K562 (cell line): ENCODE measurements at regions not wholly inside any gene's neighbourhood (a gene's known extent, or its start where the extent isn't known, plus 50 kb on each side); places are given as distances from the start of the nearest gene placed in this dataset.

ENCODE experiments used
- ATAC-seq: fragments of 200-7000 bp; cut with Tn5 transposase; 3 replicates; pipeline ENCODE4 v1.9.1; 2020; ENCODE audit warnings: moderate library complexity
- BruUV-seq: library from RNA; stranded (reverse); fragments of 400-500 nt; replicated peaks from 2 replicates; lab custom pipeline; 2021; lab: Mats Ljungman, UMichigan
- CTCF ChIA-PET: fragments of 300-600 bp; formaldehyde crosslinking; extraction: SDS; loops from one replicate; lab custom pipeline; 2021; ENCODE audit warnings: low intra/inter-chr PET ratio; lab: Yijun Ruan, JAX
- POLR2A ChIA-PET: fragments of 300-600, 350-650 bp; sonication (Branson Sonifier 250); formaldehyde crosslinking; extraction: SDS; loops from one replicate; lab custom pipeline; 2021; ENCODE audit warnings: antibody characterized with exemption, inconsistent platforms; lab: Yijun Ruan, JAX
- DNase-seq, 4 experiments: peaks; one replicate each; pipeline versions ENCODE4 v3.0.0 to v3.0.0-alpha.2; 2011 to 2018; ENCODE audit warnings: low spot score in 3 of 4, mixed read lengths in 3 of 4; ENCODE audit errors: extremely low read depth in 1 of 4
- FAIRE-seq: peaks from 2 replicates; lab custom pipeline; 2011; peaks lifted over from hg19 to GRCh38; lab: Jason Lieb, UNC
- H2AFZ ChIP-seq: 2 replicates; pipeline ENCODE4 v1.6.0; 2011; ENCODE audit warnings: low read depth, low read length, control low read depth, inconsistent platforms
- H3K27ac ChIP-seq: fragments of 200-600 bp; 3 replicates; pipeline ENCODE4 v1.8.0; 2011; ENCODE audit warnings: low read depth, mild to moderate bottlenecking, control low read depth, inconsistent platforms, low read length, moderate library complexity, mixed read lengths; ENCODE audit errors: extremely low read depth
- H3K27me3 ChIP-seq, 2 experiments: fragments of 300-600 bp in 1 of 2; 2 replicates in 1 of 2; 3 replicates in 1 of 2; pipeline versions ENCODE4 v1.6.0 to v1.8.0; 2011; ENCODE audit warnings: inconsistent platforms in 2 of 2, low read length in 2 of 2, mild to moderate bottlenecking in 1 of 2, mixed read lengths in 1 of 2, moderate library complexity in 1 of 2; ENCODE audit not compliant: control insufficient read depth in 2 of 2, insufficient read depth in 2 of 2
- H3K36me3 ChIP-seq: fragments of 300-600 bp; 3 replicates; pipeline ENCODE4 v1.8.0; 2011; ENCODE audit warnings: mild to moderate bottlenecking, low read length, inconsistent platforms; ENCODE audit not compliant: control insufficient read depth, insufficient read depth
- H3K4me1 ChIP-seq, 2 experiments: fragments of 200-600 bp in 1 of 2; replicated peaks in 1 of 2; 2 replicates in 1 of 2; 3 replicates in 1 of 2; pipeline versions ENCODE4 v1.5.1 to v1.8.0; 2011; ENCODE audit warnings: inconsistent platforms in 2 of 2, low read length in 2 of 2, mild to moderate bottlenecking in 1 of 2, mixed read lengths in 1 of 2, moderate library complexity in 1 of 2; ENCODE audit not compliant: control insufficient read depth in 2 of 2, insufficient read depth in 2 of 2
- H3K4me2 ChIP-seq: 2 replicates; pipeline ENCODE4 v1.6.1; 2011; ENCODE audit warnings: low read length, control low read depth, inconsistent platforms, mixed read lengths; ENCODE audit not compliant: insufficient read depth
- H3K4me3 ChIP-seq: fragments of 200-600 bp; sonication (generic), shearing (Covaris generic); 2 replicates; pipeline ENCODE4 v1.5.1; 2016; ENCODE audit warnings: control low read depth, inconsistent platforms
- H3K79me2 ChIP-seq: fragments of 200-600 bp; 3 replicates; pipeline ENCODE4 v1.8.0; 2011; ENCODE audit warnings: low read length, inconsistent platforms; ENCODE audit not compliant: control insufficient read depth, insufficient read depth
- H3K9ac ChIP-seq, 2 experiments: 2 replicates each; pipeline versions ENCODE4 v1.6.0 to v1.6.1; 2011; ENCODE audit warnings: low read depth in 2 of 2, low read length in 2 of 2, control low read depth in 1 of 2, inconsistent platforms in 1 of 2, mild to moderate bottlenecking in 1 of 2, mixed read lengths in 1 of 2; ENCODE audit not compliant: insufficient read depth in 1 of 2
- H3K9me1 ChIP-seq: one replicate; pipeline ENCODE4 v1.6.0; 2011; ENCODE audit warnings: inconsistent platforms, mild to moderate bottlenecking, low read length, moderate library complexity; ENCODE audit not compliant: control insufficient read depth, insufficient read depth
- H3K9me3 ChIP-seq: replicated peaks from 2 replicates; pipeline ENCODE4 v1.5.1; 2011; ENCODE audit warnings: low read depth, low read length, inconsistent platforms; ENCODE audit not compliant: control insufficient read depth, insufficient read depth
- H4K20me1 ChIP-seq: replicated peaks from 2 replicates; pipeline ENCODE4 v1.6.1; 2011; ENCODE audit warnings: low read length, inconsistent platforms, mixed read lengths; ENCODE audit not compliant: control insufficient read depth, insufficient read depth
- ARHGAP35 ChIP-seq: fragments of 450-650 bp; IDR thresholded peaks from 2 replicates; pipeline ENCODE4 v1.6.1; 2018; ENCODE audit not compliant: partially characterized antibody
- ARID3B ChIP-seq: fragments of 250-450 bp; sonication (Bioruptor Pico); IDR thresholded peaks from 2 replicates; pipeline ENCODE4 v1.4.0; 2020; ENCODE audit warnings: borderline replicate concordance
- HNRNPK ChIP-seq: fragments of 200-400 bp; formaldehyde crosslinking; IDR thresholded peaks from one replicate; pipeline ENCODE4 v1.6.1; 2018; ENCODE audit warnings: mild to moderate bottlenecking, low read depth, low read length; ENCODE audit not compliant: poor library complexity, severe bottlenecking
- MCM3 ChIP-seq: fragments of 450-650 bp; IDR thresholded peaks from 2 replicates; pipeline ENCODE4 v1.6.1; 2016
- NFRKB ChIP-seq: fragments of 450-650 bp; IDR thresholded peaks from 2 replicates; pipeline ENCODE4 v1.6.1; 2016; ENCODE audit warnings: low read depth
- OTX1 ChIP-seq: fragments of 450-650 bp; formaldehyde crosslinking; IDR thresholded peaks from 2 replicates; pipeline ENCODE4 v1.4.0; 2022; ENCODE audit warnings: mild to moderate bottlenecking
- POLR2AphosphoS2 ChIP-seq: IDR thresholded peaks from 2 replicates; pipeline ENCODE4 v1.6.1; 2012; ENCODE audit warnings: low read length, improper control_type of control experiment
- SREBF1 ChIP-seq: fragments of 150-350 bp; IDR thresholded peaks from 2 replicates; pipeline ENCODE4 v1.6.1; 2014; ENCODE audit warnings: antibody characterized with exemption, low read depth, low read length, borderline replicate concordance
- ZNF232 ChIP-seq: sonication (generic); formaldehyde crosslinking; IDR thresholded peaks from 2 replicates; pipeline ENCODE4 v1.8.0; 2022; ENCODE audit warnings: mild to moderate bottlenecking, missing genetic modification reagents
- ZNF239 ChIP-seq: fragments of 250-450 bp; sonication (Bioruptor Pico); IDR thresholded peaks from 2 replicates; pipeline ENCODE4 v1.4.0; 2020; ENCODE audit warnings: mild to moderate bottlenecking
- ZSCAN29 ChIP-seq: fragments of 450-650 bp; IDR thresholded peaks from 2 replicates; pipeline ENCODE4 v1.6.1; 2017
- WGBS: fragments of 100-300 bp; shearing (Covaris generic); methylation state at CpG from one replicate; pipeline ENCODE4 v1.1.6; 2016; ENCODE audit warnings: low coverage, mixed read lengths; ENCODE audit not compliant: insufficient coverage; ENCODE audit errors: missing lambda C conversion rate; 5-methylcytosine and 5-hydroxymethylcytosine counted together
- in situ Hi-C: fragments of 300-500 bp; cut with MboI; formaldehyde crosslinking; loops from 4 replicates; pipeline ENCODE4 v1.15.0; 2018; ENCODE audit warnings: inconsistent platforms, mixed read lengths
- intact Hi-C: fragments of 100-400 bp; cut with micrococcal nuclease; formaldehyde crosslinking; loops from 2 replicates; pipeline ENCODE4 v1.14.2; 2022

- no peak for FAIRE-seq
- Histone ChIP-seq H3K27ac (no peak overlapping the region), H3K4me2 (no peak overlapping the region), H3K9me3 (no peaks in the 10 kb centered on the region), H4K20me1 (no peaks in the 10 kb centered on the region), H3K4me3 (no peak overlapping the region), H3K9me1 (no peaks in the 10 kb centered on the region), H3K79me2 (no peaks in the 10 kb centered on the region), H3K36me3 (no peaks in the 10 kb centered on the region), H2AFZ (no peak overlapping the region), H3K27me3 (no peaks in the 10 kb centered on the region), H3K4me1 (peaks cover 0 to 8% of the 10 kb centered on the region in 2 experiments; a peak in 2 of 5 replicates), H3K9ac (no peak overlapping the region)
- ChIA-PET POLR2A (interaction anchor here (1.7 kb wide), 1 partner anchor 8 kb away, joined by 5 read pairs; no protein-coding TSS in a partner anchor), CTCF (no interaction called here)
- no TSS peak for BruUV-seq
- in situ Hi-C loops: no loop called here
- TF ChIP-seq NFRKB: no peak
- no peak for TF ChIP-seq ZNF239 (CRISPR knock-in tag)
- TF ChIP-seq HNRNPK: no peak
- TF ChIP-seq SREBF1: no peak
- TF ChIP-seq OTX1 (CRISPR knock-in tag): no peak
- TF ChIP-seq ZNF232 (CRISPR knock-in tag): no peak
- no peak for TF ChIP-seq ARHGAP35
- no peak for TF ChIP-seq ZSCAN29
- TF ChIP-seq ARID3B (CRISPR knock-in tag): no peak
- no peak for TF ChIP-seq POLR2AphosphoS2
- no peak for TF ChIP-seq MCM3
- intact Hi-C loops: no loop called here
- no peak for ATAC-seq
- no peak for DNase-seq
- 10% methylated on average over 3 of the region's 3 CpGs for WGBS
Observed at GRCh38 chr15:39209548-39210211, 371.2 kb upstream of the THBS1 start.
